Neural progenitor cell (in vitro differentiated cells): ENCODE measurements at regions not wholly inside any gene's neighbourhood (a gene's known extent, or its start where the extent isn't known, plus 50 kb on each side); places are given as distances from the start of the nearest gene placed in this dataset.

Experiments used
- DNase-seq: peaks from one replicate; pipeline ENCODE4 v3.0.0-alpha.2; 2016; ENCODE audit warnings: low spot score
- H2AFZ ChIP-seq: fragments of 200-600 bp; sonication (generic); replicated peaks from 2 replicates; pipeline ENCODE4 v1.6.1; 2016; ENCODE audit warnings: antibody characterized with exemption
- H3F3A ChIP-seq: fragments of 200-600 bp; sonication (generic); 2 replicates; pipeline ENCODE4 v1.6.1; 2016; ENCODE audit warnings: antibody characterized with exemption, low read depth
- H3K27ac ChIP-seq: fragments of 200-600 bp; sonication (generic); 2 replicates; pipeline ENCODE4 v1.5.1; 2016; ENCODE audit warnings: mild to moderate bottlenecking
- H3K27me3 ChIP-seq: fragments of 200-600 bp; sonication (generic); 2 replicates; pipeline ENCODE4 v1.6.1; 2016; ENCODE audit warnings: mild to moderate bottlenecking, moderate library complexity
- H3K36me3 ChIP-seq: fragments of 200-600 bp; sonication (generic); 2 replicates; pipeline ENCODE4 v1.5.1; 2016
- H3K4me1 ChIP-seq: fragments of 200-600 bp; sonication (generic); 2 replicates; pipeline ENCODE4 v1.6.1; 2016; ENCODE audit warnings: mixed run types
- H3K4me2 ChIP-seq: fragments of 200-600 bp; sonication (generic); 2 replicates; pipeline ENCODE4 v1.6.1; 2016
- H3K4me3 ChIP-seq: fragments of 200-600 bp; sonication (generic); 2 replicates; pipeline ENCODE4 v1.5.1; 2016
- H3K79me2 ChIP-seq: fragments of 200-600 bp; sonication (generic); 2 replicates; pipeline ENCODE4 v1.6.1; 2016; ENCODE audit warnings: low read depth
- H3K9ac ChIP-seq: fragments of 200-600 bp; sonication (generic); 2 replicates; pipeline ENCODE4 v1.6.1; 2016
- H3K9me3 ChIP-seq: fragments of 200-600 bp; sonication (generic); 2 replicates; pipeline ENCODE4 v1.5.1; 2016; ENCODE audit warnings: low read depth
- H4K20me1 ChIP-seq: fragments of 200-600 bp; sonication (generic); 2 replicates; pipeline ENCODE4 v1.6.1; 2016; ENCODE audit warnings: low read depth
- H3K27ac Mint-ChIP-seq: 3 replicates; pipeline ENCODE4 v1.8.0; 2021; ENCODE audit warnings: mixed read lengths
- H3K27me3 Mint-ChIP-seq: 2 replicates; pipeline ENCODE4 v1.8.0; 2022; ENCODE audit warnings: low read depth, mild to moderate bottlenecking, inconsistent platforms, moderate library complexity, mixed read lengths; ENCODE audit not compliant: insufficient read depth
- H3K36me3 Mint-ChIP-seq: 3 replicates; pipeline ENCODE4 v1.8.0; 2021; ENCODE audit warnings: mixed read lengths
- H3K4me1 Mint-ChIP-seq: 3 replicates; pipeline ENCODE4 v1.8.0; 2021; ENCODE audit warnings: mixed read lengths
- H3K4me3 Mint-ChIP-seq: 3 replicates; pipeline ENCODE4 v1.8.0; 2021; ENCODE audit warnings: mild to moderate bottlenecking, moderate library complexity, mixed read lengths
- H3K9me3 Mint-ChIP-seq: 3 replicates; pipeline ENCODE4 v1.8.0; 2020; ENCODE audit warnings: mixed read lengths
- EZH2 ChIP-seq: fragments of 200-600 bp; sonication (generic); IDR thresholded peaks from 2 replicates; pipeline ENCODE4 v1.6.1; 2017; ENCODE audit warnings: antibody characterized with exemption, mild to moderate bottlenecking, moderate library complexity
- EZH2phosphoT487 ChIP-seq: fragments of 200-600 bp; sonication (generic); IDR thresholded peaks from 2 replicates; pipeline ENCODE4 v1.6.1; 2017; ENCODE audit warnings: antibody characterized with exemption
- TF ChIP-seq, protein P1 (sequence below): fragments of 200-600 bp; sonication (generic); IDR thresholded peaks from 2 replicates; pipeline ENCODE4 v1.5.1; 2017; ENCODE audit warnings: antibody characterized with exemption, mild to moderate bottlenecking

GRCh38 chr14:104237651-104238423 lies 99.5 kb downstream of the KIF26A start:
- Mint-ChIP-seq H3K4me1 (peaks cover 6% of the 10 kb centered on the region), H3K36me3 (no peaks in the 10 kb centered on the region), H3K9me3 (peaks cover 23% of the 10 kb centered on the region), H3K4me3 (no peak overlapping the region), H3K27ac (no peak overlapping the region), H3K27me3 (peaks cover 7% of the 10 kb centered on the region)
- Histone ChIP-seq H3K27me3 (no peaks in the 10 kb centered on the region), H4K20me1 (no peaks in the 10 kb centered on the region), H3K9ac (no peak overlapping the region), H3K36me3 (no peaks in the 10 kb centered on the region), H2AFZ (no peak overlapping the region), H3K79me2 (no peaks in the 10 kb centered on the region), H3K4me1 (peaks cover 8% of the 10 kb centered on the region), H3K4me3 (no peak overlapping the region), H3K9me3 (no peaks in the 10 kb centered on the region), H3K4me2 (no peak overlapping the region), H3K27ac (no peak overlapping the region), H3F3A (no peaks in the 10 kb centered on the region)
- TF ChIP-seq, protein P1, sequence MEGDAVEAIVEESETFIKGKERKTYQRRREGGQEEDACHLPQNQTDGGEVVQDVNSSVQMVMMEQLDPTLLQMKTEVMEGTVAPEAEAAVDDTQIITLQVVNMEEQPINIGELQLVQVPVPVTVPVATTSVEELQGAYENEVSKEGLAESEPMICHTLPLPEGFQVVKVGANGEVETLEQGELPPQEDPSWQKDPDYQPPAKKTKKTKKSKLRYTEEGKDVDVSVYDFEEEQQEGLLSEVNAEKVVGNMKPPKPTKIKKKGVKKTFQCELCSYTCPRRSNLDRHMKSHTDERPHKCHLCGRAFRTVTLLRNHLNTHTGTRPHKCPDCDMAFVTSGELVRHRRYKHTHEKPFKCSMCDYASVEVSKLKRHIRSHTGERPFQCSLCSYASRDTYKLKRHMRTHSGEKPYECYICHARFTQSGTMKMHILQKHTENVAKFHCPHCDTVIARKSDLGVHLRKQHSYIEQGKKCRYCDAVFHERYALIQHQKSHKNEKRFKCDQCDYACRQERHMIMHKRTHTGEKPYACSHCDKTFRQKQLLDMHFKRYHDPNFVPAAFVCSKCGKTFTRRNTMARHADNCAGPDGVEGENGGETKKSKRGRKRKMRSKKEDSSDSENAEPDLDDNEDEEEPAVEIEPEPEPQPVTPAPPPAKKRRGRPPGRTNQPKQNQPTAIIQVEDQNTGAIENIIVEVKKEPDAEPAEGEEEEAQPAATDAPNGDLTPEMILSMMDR, result no peak
- DNase-seq, result no peak

DNA sequence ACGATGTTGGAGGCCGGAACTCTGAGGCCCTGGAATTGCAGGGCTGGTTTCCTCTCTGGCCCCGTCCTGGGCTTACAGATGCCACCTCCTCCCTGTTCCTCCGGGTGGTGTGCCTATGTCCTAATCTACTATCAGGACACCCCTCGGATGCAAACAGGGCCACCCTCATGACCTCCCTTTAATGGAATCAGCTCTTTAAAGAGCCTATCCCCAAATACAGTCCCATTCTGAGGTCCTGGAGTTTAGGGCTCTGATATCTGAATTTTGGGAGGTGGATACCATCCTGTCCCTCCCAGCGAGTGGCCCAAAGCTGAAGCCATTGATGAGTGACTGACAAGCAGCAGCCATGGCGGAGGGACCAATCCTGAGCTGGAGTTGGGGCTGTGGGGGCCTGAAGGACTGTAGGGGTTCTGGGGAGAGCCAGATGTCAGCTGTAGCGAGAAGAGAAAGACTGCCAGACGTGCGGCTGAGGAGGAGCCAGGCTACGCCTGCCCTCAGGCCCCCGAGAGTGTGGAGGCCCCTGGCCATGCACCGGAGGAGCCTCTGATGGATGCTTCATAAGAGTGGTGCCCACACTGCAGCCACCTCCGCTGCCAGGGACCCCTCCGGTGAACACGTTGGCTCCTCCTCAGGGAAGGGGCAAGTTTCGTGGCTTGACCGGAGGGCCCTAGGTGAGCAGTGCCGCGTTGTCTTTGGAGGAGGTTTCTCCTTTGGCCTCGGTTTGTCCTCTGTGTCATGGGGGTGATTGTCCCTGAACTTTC lies 100.2 kb downstream of the KIF26A start:
- Histone ChIP-seq H3K9me3 (no peaks in the 10 kb centered on the region), H3K27ac (no peak overlapping the region), H3K27me3 (no peaks in the 10 kb centered on the region), H3K79me2 (no peaks in the 10 kb centered on the region), H3K9ac (no peak overlapping the region), H4K20me1 (no peaks in the 10 kb centered on the region), H2AFZ (no peak overlapping the region), H3K4me2 (no peak overlapping the region), H3K4me3 (no peak overlapping the region), H3K4me1 (peaks cover 8% of the 10 kb centered on the region), H3K36me3 (no peaks in the 10 kb centered on the region), H3F3A (no peaks in the 10 kb centered on the region)
- H3K4me1 Mint-ChIP-seq, result peaks cover 6% of the 10 kb centered on the region
- H3K36me3 Mint-ChIP-seq, result no peaks in the 10 kb centered on the region
- peak overlapping the region; percentile 95 for H3K27ac Mint-ChIP-seq
- DNase-seq, result no peak
- H3K9me3 Mint-ChIP-seq, result peaks cover 23% of the 10 kb centered on the region
- H3K4me3 Mint-ChIP-seq, result no peak overlapping the region
- TF ChIP-seq, protein P1, result no peak
- TF ChIP-seq EZH2phosphoT487, result no peak
- TF ChIP-seq EZH2, result no peak
- H3K27me3 Mint-ChIP-seq, result peaks cover 7% of the 10 kb centered on the region

DNA sequence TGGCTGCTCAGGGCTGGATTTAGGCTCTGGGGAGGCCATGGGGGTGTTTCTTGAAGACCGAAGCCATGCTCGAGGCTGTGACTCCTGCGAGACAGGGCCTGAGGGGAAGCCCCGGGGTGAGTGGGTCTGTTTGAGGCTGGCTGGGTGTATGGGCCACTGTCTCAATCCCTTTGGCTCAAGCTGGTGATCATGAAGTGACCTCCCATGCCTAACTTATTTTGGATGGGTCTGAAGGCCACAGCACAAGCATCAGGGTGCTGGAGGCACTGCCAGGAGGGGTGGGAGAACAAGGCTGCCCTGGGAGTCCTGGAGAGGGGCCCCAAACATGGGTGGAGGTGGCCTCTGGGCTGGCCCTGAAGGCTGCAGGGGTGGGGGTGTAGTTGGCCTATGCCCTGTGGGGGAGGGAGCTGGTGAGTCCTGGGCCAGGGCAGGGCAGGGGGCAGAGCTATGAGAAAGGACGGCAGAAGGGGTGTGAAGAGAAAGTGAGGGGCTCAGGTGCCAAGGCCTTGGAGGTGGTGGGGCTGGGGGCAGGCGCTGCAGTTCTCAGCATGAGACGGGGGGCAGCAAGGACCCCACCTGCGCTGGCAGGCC lies 100.9 kb downstream of the KIF26A start:
- Histone ChIP-seq H3F3A (no peaks in the 10 kb centered on the region), H3K79me2 (no peaks in the 10 kb centered on the region), H3K4me2 (no peak overlapping the region), H3K4me1 (peaks cover 8% of the 10 kb centered on the region), H3K4me3 (no peak overlapping the region), H3K9ac (no peak overlapping the region), H4K20me1 (no peaks in the 10 kb centered on the region), H3K9me3 (no peaks in the 10 kb centered on the region), H3K27me3 (no peaks in the 10 kb centered on the region), H3K27ac (no peak overlapping the region), H2AFZ (no peak overlapping the region), H3K36me3 (no peaks in the 10 kb centered on the region)
- Mint-ChIP-seq H3K9me3 (peaks cover 23% of the 10 kb centered on the region), H3K4me3 (no peak overlapping the region), H3K27me3 (peaks cover 7% of the 10 kb centered on the region), H3K27ac (no peak overlapping the region), H3K4me1 (peaks cover 6% of the 10 kb centered on the region), H3K36me3 (no peaks in the 10 kb centered on the region)
- TF ChIP-seq EZH2, result no peak
- TF ChIP-seq, protein P1, result no peak
- no peak for TF ChIP-seq EZH2phosphoT487
- no peak for DNase-seq
